Sigmoid colon (tissue), 6 donors: ENCODE measurements at regions not wholly inside any gene's neighbourhood (a gene's known extent, or its start where the extent isn't known, plus 50 kb on each side); places are given as distances from the start of the nearest gene placed in this dataset.

Experiments used
- DNase-seq: peaks from one replicate; pipeline ENCODE4 v3.0.0-alpha.2; 2019
- H3K27ac ChIP-seq, 4 donors: fragments of 200-600 bp; sonication (generic); one replicate each; pipeline ENCODE4 v1.5.1; 2016 to 2019; ENCODE audit warnings: mild to moderate bottlenecking in 1 of 4
- H3K27me3 ChIP-seq, 3 donors: fragments of 200-600 bp; sonication (generic); one replicate each; pipeline ENCODE4 v1.5.1; 2019; ENCODE audit warnings: mild to moderate bottlenecking in 1 of 3
- H3K36me3 ChIP-seq, 4 donors: fragments of 200-600 bp; sonication (generic); one replicate each; pipeline ENCODE4 v1.5.1; 2016 to 2019
- H3K4me1 ChIP-seq, 4 donors: fragments of 200-600 bp; sonication (generic); one replicate each; pipeline ENCODE4 v1.5.1; 2017 to 2019
- H3K4me3 ChIP-seq, 4 donors: fragments of 200-600 bp; sonication (generic); one replicate each; pipeline ENCODE4 v1.5.1; 2017 to 2019; ENCODE audit warnings: mild to moderate bottlenecking in 2 of 4, moderate library complexity in 1 of 4
- H3K9me3 ChIP-seq, 4 donors: fragments of 200-600 bp in 3 of 4; sonication (generic) in 3 of 4; one replicate each; pipeline versions ENCODE4 v1.5.1 to v1.6.1; 2013 to 2019
- EP300 ChIP-seq, 4 donors: sonication (generic); formaldehyde crosslinking; IDR thresholded peaks; one replicate each; pipeline ENCODE4 v1.6.1; 2017; ENCODE audit warnings: antibody characterized with exemption in 4 of 4
- POLR2A ChIP-seq, 2 donors: fragments of 450-650 bp; IDR thresholded peaks; one replicate each; pipeline ENCODE4 v1.6.1; 2016; ENCODE audit warnings: antibody characterized with exemption in 2 of 2, mild to moderate bottlenecking in 2 of 2, moderate library complexity in 2 of 2
- POLR2AphosphoS5 ChIP-seq, 4 donors: sonication (generic); formaldehyde crosslinking; IDR thresholded peaks; one replicate each; pipeline ENCODE4 v1.6.1; 2017; ENCODE audit warnings: antibody characterized with exemption in 4 of 4
- WGBS, 2 donors: extraction: QIAGEN DNeasy Blood & Tissue Kit; methylation state at CpG; one replicate each; pipeline ENCODE4 v1.1.7; 2013; 5-methylcytosine and 5-hydroxymethylcytosine counted together
- intact Hi-C: fragments of 100-400 bp; cut with DNase I; formaldehyde crosslinking; loops from one replicate; pipeline ENCODE4 v1.15.1; 2023
- TF ChIP-seq, protein P1 (sequence below), 4 experiments: fragments of 450-650 bp in 3 of 4; fragments of 200-600 bp in 1 of 4; IDR thresholded peaks; one replicate each; pipeline ENCODE4 v1.5.1; 2016 to 2019; ENCODE audit warnings: antibody characterized with exemption in 4 of 4, mild to moderate bottlenecking in 3 of 4, moderate library complexity in 2 of 4
- donor health status: healthy with polysubstance abuse.
- donor health status: healthy.

DNA sequence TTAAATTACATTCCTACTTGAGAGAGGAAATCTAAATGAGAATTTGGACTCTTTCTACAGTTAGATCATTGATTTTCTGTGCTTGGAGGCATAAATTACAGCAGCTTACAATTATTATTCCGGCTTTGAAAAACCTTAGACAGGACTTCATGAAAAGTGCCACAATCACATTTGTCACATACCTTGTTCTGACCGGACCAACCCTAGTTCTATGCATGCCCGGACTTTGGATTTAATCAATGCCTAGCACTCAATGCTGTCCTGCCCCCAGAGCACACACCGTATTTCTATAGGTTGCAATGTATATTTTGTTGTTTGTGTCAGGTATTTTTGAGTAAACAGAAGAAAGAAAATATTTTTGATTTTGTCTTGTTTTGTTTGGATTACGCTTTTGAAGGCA is 424.7 kb upstream of the PDZRN3 start:
- intact Hi-C loops = no loop called here
- no peak for DNase-seq
- H3K36me3 ChIP-seq = no peaks in the 10 kb centered on the region
- TF ChIP-seq EP300 (IDR thresholded peaks at IDR 0.05) = no peak
- TF ChIP-seq POLR2AphosphoS5 (IDR thresholded peaks at IDR 0.05) = no peak
- TF ChIP-seq, protein P1, sequence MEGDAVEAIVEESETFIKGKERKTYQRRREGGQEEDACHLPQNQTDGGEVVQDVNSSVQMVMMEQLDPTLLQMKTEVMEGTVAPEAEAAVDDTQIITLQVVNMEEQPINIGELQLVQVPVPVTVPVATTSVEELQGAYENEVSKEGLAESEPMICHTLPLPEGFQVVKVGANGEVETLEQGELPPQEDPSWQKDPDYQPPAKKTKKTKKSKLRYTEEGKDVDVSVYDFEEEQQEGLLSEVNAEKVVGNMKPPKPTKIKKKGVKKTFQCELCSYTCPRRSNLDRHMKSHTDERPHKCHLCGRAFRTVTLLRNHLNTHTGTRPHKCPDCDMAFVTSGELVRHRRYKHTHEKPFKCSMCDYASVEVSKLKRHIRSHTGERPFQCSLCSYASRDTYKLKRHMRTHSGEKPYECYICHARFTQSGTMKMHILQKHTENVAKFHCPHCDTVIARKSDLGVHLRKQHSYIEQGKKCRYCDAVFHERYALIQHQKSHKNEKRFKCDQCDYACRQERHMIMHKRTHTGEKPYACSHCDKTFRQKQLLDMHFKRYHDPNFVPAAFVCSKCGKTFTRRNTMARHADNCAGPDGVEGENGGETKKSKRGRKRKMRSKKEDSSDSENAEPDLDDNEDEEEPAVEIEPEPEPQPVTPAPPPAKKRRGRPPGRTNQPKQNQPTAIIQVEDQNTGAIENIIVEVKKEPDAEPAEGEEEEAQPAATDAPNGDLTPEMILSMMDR (IDR thresholded peaks at IDR 0.05) = no peak
- TF ChIP-seq POLR2A (IDR thresholded peaks at IDR 0.05) = no peak
- 83 to 86% methylated on average over 5 of the region's 5 CpGs for WGBS, 2 donors
- no peaks in the 10 kb centered on the region for H3K4me1 ChIP-seq
- no peaks in the 10 kb centered on the region for H3K9me3 ChIP-seq
- no peak overlapping the region for H3K27ac ChIP-seq
- no peak overlapping the region for H3K4me3 ChIP-seq
- no peaks in the 10 kb centered on the region for H3K27me3 ChIP-seq

DNA sequence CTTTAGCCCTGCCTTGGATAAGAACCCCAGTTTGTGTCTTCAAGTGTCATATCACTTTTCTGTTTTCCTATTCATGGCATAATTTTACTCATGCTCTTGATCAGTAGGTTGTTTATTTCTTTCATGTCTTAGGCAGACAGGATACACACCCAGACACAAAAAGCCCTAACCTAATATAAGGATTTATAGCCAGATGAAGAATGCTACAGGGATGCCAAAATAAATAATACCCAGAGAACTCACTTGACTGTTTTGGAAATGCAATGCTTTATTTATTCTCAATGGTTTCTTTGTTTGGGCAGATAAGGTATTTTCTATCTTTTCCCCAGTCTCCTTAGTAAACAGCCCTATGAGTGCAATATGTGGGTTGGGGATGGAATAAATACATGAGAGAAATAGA is 424.0 kb upstream of the PDZRN3 start:
- Histone ChIP-seq H3K4me3 (no peak overlapping the region), H3K36me3 (no peaks in the 10 kb centered on the region), H3K27me3 (no peaks in the 10 kb centered on the region), H3K9me3 (no peaks in the 10 kb centered on the region), H3K27ac (no peak overlapping the region), H3K4me1 (no peaks in the 10 kb centered on the region)
- TF ChIP-seq, protein P1 (IDR thresholded peaks at IDR 0.05) = no peak
- TF ChIP-seq POLR2A (IDR thresholded peaks at IDR 0.05) = no peak
- no peak for TF ChIP-seq POLR2AphosphoS5 (IDR thresholded peaks at IDR 0.05)
- TF ChIP-seq EP300 (IDR thresholded peaks at IDR 0.05) = no peak
- intact Hi-C loops = no loop called here
- no peak for DNase-seq

DNA sequence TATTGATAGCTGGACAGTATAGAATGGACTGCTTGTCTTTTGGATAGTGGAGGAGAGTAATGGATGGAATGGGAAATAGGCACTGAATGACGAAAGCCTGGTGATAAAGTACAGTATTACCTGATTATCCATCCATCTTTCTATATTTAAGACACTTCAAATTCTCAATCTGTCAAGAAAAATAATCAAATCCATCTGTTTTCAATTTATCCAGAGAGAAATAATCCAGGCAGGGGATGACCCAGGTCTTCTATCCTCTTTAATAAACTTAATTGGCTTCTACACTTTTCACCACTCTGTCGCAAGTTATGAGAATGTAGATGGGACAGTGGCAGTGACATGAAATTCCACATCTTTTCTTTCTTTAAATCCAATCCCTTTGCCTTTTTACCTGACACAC is 420.3 kb upstream of the PDZRN3 start:
- no peaks in the 10 kb centered on the region for H3K36me3 ChIP-seq
- TF ChIP-seq, protein P1 (IDR thresholded peaks at IDR 0.05) = no peak
- TF ChIP-seq POLR2A (IDR thresholded peaks at IDR 0.05) (no peak), EP300 (IDR thresholded peaks at IDR 0.05) (no peak), POLR2AphosphoS5 (IDR thresholded peaks at IDR 0.05) (no peak)
- no peaks in the 10 kb centered on the region for H3K9me3 ChIP-seq
- no peak overlapping the region for H3K4me3 ChIP-seq
- no peaks in the 10 kb centered on the region for H3K4me1 ChIP-seq
- no peaks in the 10 kb centered on the region for H3K27me3 ChIP-seq
- no peak for DNase-seq
- 95 to 97% methylated on average over 2 of the region's 2 CpGs for WGBS, 2 donors
- H3K27ac ChIP-seq = no peak overlapping the region
- intact Hi-C loops = no loop called here

DNA sequence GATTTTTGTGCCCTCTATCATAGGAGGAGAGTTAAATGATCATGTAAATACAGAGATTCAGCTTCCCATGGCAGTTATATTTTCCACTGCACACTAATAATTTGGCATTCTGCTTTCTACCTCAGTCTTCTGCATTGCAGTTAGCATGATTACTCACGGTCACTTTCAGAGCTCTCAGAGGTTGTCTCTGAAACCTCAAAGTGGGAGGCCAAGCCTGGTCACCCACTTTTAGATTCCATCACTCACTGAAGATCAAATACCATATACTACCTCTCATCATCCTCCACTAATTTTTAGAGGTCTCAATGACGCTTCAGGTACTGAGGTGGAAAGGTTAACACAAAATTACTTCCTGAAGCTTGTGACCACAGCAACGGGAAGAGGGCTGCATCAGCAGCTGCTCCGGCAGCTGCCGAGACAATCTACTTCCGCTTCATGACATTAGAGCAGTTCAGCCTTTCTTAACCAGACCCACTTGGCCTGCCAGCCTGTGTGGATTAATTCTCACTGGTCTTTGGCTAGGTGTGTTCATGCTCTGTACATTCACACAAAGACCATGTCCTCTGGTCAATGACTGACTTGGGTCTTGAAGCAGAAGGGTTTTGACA is 416.4 kb upstream of the PDZRN3 start:
- H3K4me3 ChIP-seq = no peak overlapping the region
- no peak for DNase-seq
- H3K36me3 ChIP-seq = no peaks in the 10 kb centered on the region
- WGBS, 2 donors = 54 to 60% methylated on average over 6 of the region's 6 CpGs
- H3K27me3 ChIP-seq = no peaks in the 10 kb centered on the region
- H3K9me3 ChIP-seq = no peaks in the 10 kb centered on the region
- TF ChIP-seq POLR2A (IDR thresholded peaks at IDR 0.05) (no peak), POLR2AphosphoS5 (IDR thresholded peaks at IDR 0.05) (no peak), EP300 (IDR thresholded peaks at IDR 0.05) (no peak)
- TF ChIP-seq, protein P1 (IDR thresholded peaks at IDR 0.05) = no peak
- H3K27ac ChIP-seq = no peak overlapping the region
- intact Hi-C loops = no loop called here
- no peaks in the 10 kb centered on the region for H3K4me1 ChIP-seq

DNA sequence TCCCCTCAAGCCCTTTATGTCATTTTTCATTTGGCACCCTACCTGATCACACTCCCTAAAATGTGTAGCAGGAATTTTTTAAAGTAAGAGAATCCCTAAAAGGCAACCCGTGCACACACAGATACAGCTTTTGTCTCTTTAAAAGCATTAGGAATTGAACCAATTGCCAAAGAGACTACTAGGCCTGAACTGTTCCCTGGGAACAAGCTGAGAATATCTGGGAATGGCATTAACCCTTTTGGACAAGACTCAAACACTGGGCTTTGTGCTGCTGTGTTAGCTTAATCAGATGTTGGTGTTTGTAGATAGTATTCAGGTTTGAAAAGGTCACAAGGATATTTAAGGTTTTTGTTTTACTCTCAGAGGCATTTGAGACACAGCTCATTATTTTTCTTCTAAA is 414.4 kb upstream of the PDZRN3 start:
- no peak overlapping the region for H3K4me3 ChIP-seq
- no peak for DNase-seq
- no peaks in the 10 kb centered on the region for H3K27me3 ChIP-seq
- H3K4me1 ChIP-seq = no peaks in the 10 kb centered on the region
- no peaks in the 10 kb centered on the region for H3K36me3 ChIP-seq
- WGBS, 2 donors = 77 to 89% methylated on average over 1 of the region's 1 CpG
- TF ChIP-seq POLR2A (IDR thresholded peaks at IDR 0.05) (no peak), EP300 (IDR thresholded peaks at IDR 0.05) (no peak), POLR2AphosphoS5 (IDR thresholded peaks at IDR 0.05) (no peak)
- TF ChIP-seq, protein P1 (IDR thresholded peaks at IDR 0.05) = no peak
- no peaks in the 10 kb centered on the region for H3K9me3 ChIP-seq
- no peak overlapping the region for H3K27ac ChIP-seq
- intact Hi-C loops = no loop called here
